Subcutaneous abdominal adipose tissue (tissue), 5 donors: ENCODE measurements at regions not wholly inside any gene's neighbourhood (a gene's known extent, or its start where the extent isn't known, plus 50 kb on each side); places are given as distances from the start of the nearest gene placed in this dataset.
"Not testable (repeated sequence)": the region's sequence is repeated elsewhere in the genome, so short reads cannot be mapped to it uniquely, and the experiment has no call there.

Experiments used
- H3K27ac ChIP-seq: one replicate; pipeline ENCODE4 v1.7.0; 2013; ENCODE audit warnings: low read depth, mild to moderate bottlenecking, inconsistent platforms, low read length, moderate library complexity
- H3K27me3 ChIP-seq, 5 donors: one replicate each; pipeline ENCODE4 v1.7.0; 2013; ENCODE audit warnings: low read length in 5 of 5, inconsistent platforms in 1 of 5; ENCODE audit not compliant: control insufficient read depth in 5 of 5, insufficient read depth in 4 of 5
- H3K36me3 ChIP-seq, 5 donors: one replicate each; pipeline ENCODE4 v1.7.0; 2013; ENCODE audit warnings: low read length in 5 of 5; ENCODE audit not compliant: control insufficient read depth in 5 of 5, insufficient read depth in 5 of 5
- H3K4me1 ChIP-seq, 5 donors: one replicate each; pipeline ENCODE4 v1.7.0; 2013; ENCODE audit warnings: low read length in 5 of 5, mild to moderate bottlenecking in 3 of 5, moderate library complexity in 1 of 5; ENCODE audit not compliant: control insufficient read depth in 5 of 5, insufficient read depth in 5 of 5
- H3K4me3 ChIP-seq, 5 donors: one replicate each; pipeline ENCODE4 v1.7.0; 2013; ENCODE audit warnings: low read length in 5 of 5, low read depth in 1 of 5
- H3K9ac ChIP-seq, 5 donors: one replicate each; pipeline ENCODE4 v1.7.0; 2013; ENCODE audit warnings: low read length in 5 of 5, mild to moderate bottlenecking in 4 of 5, moderate library complexity in 3 of 5
- H3K9me3 ChIP-seq, 5 donors: one replicate each; pipeline ENCODE4 v1.7.0; 2013; ENCODE audit warnings: low read length in 5 of 5; ENCODE audit not compliant: control insufficient read depth in 5 of 5
- donor health status: healthy.
- donor health status: healthy.
- donor health status: healthy.
- donor health status: healthy.
- donor health status: healthy.

GRCh38 chr13:84745051-84745551 is 862.8 kb upstream of the SLITRK1 start:
- Histone ChIP-seq H3K4me1 (no peaks in the 10 kb centered on the region), H3K27me3 (no peaks in the 10 kb centered on the region), H3K4me3 (no peak overlapping the region), H3K27ac (no peak overlapping the region), H3K36me3 (no peaks in the 10 kb centered on the region), H3K9me3 (no peaks in the 10 kb centered on the region), H3K9ac (no peak overlapping the region)

GRCh38 chr13:84744203-84744602 is 861.9 kb upstream of the SLITRK1 start:
- no peaks in the 10 kb centered on the region for H3K9me3 ChIP-seq
- H3K36me3 ChIP-seq = no peaks in the 10 kb centered on the region
- no peak overlapping the region for H3K27ac ChIP-seq
- H3K4me3 ChIP-seq = no peak overlapping the region
- no peak overlapping the region for H3K9ac ChIP-seq
- H3K27me3 ChIP-seq = no peaks in the 10 kb centered on the region
- H3K4me1 ChIP-seq = no peaks in the 10 kb centered on the region

GRCh38 chr13:84741253-84741652 is 859.0 kb upstream of the SLITRK1 start:
- Histone ChIP-seq H3K27ac (no peak overlapping the region), H3K9me3 (no peaks in the 10 kb centered on the region)

GRCh38 chr13:84739021-84739420 is 856.7 kb upstream of the SLITRK1 start:
- Histone ChIP-seq H3K4me3 (no peak overlapping the region), H3K27me3 (no peaks in the 10 kb centered on the region), H3K36me3 (no peaks in the 10 kb centered on the region), H3K4me1 (no peaks in the 10 kb centered on the region), H3K9me3 (no peaks in the 10 kb centered on the region), H3K27ac (no peak overlapping the region), H3K9ac (no peak overlapping the region)

More at GRCh38 chr13:84741253-84741652, 859.0 kb upstream of the SLITRK1 start:
- Histone ChIP-seq H3K4me1 (no peaks in the 10 kb centered on the region), H3K9ac (no peak overlapping the region), H3K36me3 (no peaks in the 10 kb centered on the region), H3K4me3 (no peak overlapping the region), H3K27me3 (no peaks in the 10 kb centered on the region)

DNA sequence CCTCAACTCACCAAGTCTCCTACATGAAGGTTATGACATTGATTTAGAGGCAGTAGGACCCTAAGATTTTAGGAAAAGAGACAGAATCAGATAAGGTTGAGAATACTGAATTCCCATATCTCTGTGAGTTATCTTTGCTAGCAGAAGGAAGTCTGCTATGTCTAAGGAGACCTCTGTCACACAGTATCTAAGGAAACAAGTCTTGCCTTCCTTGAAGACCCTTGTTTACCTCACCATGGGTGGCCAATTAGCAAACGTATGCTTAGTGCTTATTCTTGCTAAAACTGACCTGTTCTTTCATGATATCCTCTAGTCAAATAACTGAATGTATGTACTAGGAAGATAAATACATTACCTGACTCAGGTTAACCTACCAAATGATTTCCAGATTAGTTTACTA is 855.4 kb upstream of the SLITRK1 start:
- no peak overlapping the region for H3K9ac ChIP-seq
- H3K4me3 ChIP-seq = no peak overlapping the region
- H3K9me3 ChIP-seq = no peaks in the 10 kb centered on the region
- no peaks in the 10 kb centered on the region for H3K4me1 ChIP-seq
- no peaks in the 10 kb centered on the region for H3K36me3 ChIP-seq
- no peaks in the 10 kb centered on the region for H3K27me3 ChIP-seq
- H3K27ac ChIP-seq = no peak overlapping the region

GRCh38 chr13:84730376-84730775 is 848.1 kb upstream of the SLITRK1 start:
- Histone ChIP-seq H3K4me1 (no peaks in the 10 kb centered on the region), H3K4me3 (no peak overlapping the region), H3K9ac (no peak overlapping the region), H3K9me3 (no peaks in the 10 kb centered on the region), H3K36me3 (no peaks in the 10 kb centered on the region), H3K27me3 (no peaks in the 10 kb centered on the region), H3K27ac (no peak overlapping the region)

DNA sequence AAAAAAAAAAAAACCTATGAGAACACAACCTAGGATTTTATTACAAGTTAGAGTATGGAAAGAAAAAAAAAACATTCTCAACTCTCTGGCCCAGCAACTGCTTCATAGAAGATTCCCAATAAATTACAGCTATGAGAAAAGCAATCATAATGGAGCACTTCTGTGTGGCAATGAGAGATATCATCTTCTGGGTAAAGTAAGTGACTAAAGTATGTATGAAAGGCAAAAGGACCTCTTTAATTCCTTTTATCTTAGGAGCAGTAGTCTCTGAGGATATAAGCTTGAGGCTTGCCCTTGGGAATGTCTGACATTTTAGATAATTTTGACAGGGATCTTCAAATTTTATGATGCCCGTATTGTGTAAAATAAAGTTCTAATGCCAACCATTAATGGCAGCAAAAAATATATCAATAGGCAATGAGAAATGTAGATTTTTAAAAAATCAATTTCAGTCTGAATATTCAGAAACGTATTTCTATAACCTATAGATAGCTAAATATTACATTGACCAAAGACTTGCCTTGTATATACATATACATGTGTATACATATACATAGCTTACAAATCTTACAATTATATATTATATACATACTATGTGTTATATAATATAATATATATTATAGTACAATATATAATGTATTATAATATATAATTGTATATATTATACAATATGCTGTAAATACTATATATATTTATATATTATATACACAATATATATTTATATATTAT is 823.9 kb upstream of the SLITRK1 start:
- Histone ChIP-seq H3K9me3 (no peaks in the 10 kb centered on the region), H3K27ac (no peak overlapping the region), H3K4me1 (no peaks in the 10 kb centered on the region), H3K9ac (no peak overlapping the region), H3K36me3 (no peaks in the 10 kb centered on the region), H3K4me3 (no peak overlapping the region), H3K27me3 (no peaks in the 10 kb centered on the region)

DNA sequence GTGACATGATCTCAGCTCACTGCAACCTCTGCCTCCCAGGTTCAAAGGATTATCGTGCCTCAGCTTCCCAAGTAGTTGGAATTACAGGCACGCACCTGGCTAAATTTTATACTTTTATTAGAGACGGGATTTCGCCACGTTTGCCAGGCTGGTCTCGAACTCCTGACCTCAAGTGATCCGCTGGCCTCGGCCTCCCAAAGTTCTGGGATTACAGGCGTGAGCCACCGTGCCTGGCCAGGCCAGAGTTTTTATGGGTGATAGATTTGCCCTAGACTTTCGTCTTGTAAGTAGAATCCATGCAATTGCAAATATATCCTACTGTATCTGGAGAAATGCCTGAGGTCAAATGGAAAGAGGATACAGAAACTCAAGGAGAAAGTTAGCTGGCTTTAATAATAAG is 819.9 kb upstream of the SLITRK1 start:
- Histone ChIP-seq H3K4me1 (no peaks in the 10 kb centered on the region), H3K4me3 (no peak overlapping the region), H3K9me3 (peaks cover 0 to 2% (median 0%) of the 10 kb centered on the region in 5 donors), H3K27ac (no peak overlapping the region), H3K27me3 (no peaks in the 10 kb centered on the region), H3K9ac (no peak overlapping the region), H3K36me3 (no peaks in the 10 kb centered on the region)

GRCh38 chr13:84697591-84697990 is 815.3 kb upstream of the SLITRK1 start:
- H3K36me3 ChIP-seq, H3K4me1 ChIP-seq, H3K9me3 ChIP-seq, H3K9ac ChIP-seq, H3K4me3 ChIP-seq, H3K27me3 ChIP-seq, H3K27ac ChIP-seq: not testable (repeated sequence)

- Histone ChIP-seq H3K4me1 (peaks cover 0 to 8% (median 6%) of the 10 kb centered on the region in 5 donors), H3K9me3 (no peaks in the 10 kb centered on the region), H3K9ac (no peak overlapping the region), H3K36me3 (no peaks in the 10 kb centered on the region), H3K4me3 (no peak overlapping the region), H3K27ac (no peak overlapping the region), H3K27me3 (no peaks in the 10 kb centered on the region)
Observed at GRCh38 chr13:84686973-84687372, 804.7 kb upstream of the SLITRK1 start.
